ENCODE measurements at regions not wholly inside any gene's neighbourhood (a gene's known extent, or its start where the extent isn't known, plus 50 kb on each side); places are given as distances from the start of the nearest gene placed in this dataset.
"Not testable (repeated sequence)": the region's sequence is repeated elsewhere in the genome, so short reads cannot be mapped to it uniquely, and the experiment has no call there.

GRCh38 chr5:166724284-166724683 lies 1567.2 kb upstream of the WWC1 start:
- DNase-seq (ENCODE audit: insufficient read length, low spot score, missing footprints) = no peak
- Histone ChIP-seq H3K36me3 (ENCODE audit: insufficient read depth, low read length) (no peaks in the 10 kb centered on the region), H3K27ac (ENCODE audit: low read depth, low read length) (no peak overlapping the region), H3K4me2 (ENCODE audit: insufficient read depth, low read length) (no peak overlapping the region), H3K4me1 (ENCODE audit: insufficient read depth, low read length) (no peaks in the 10 kb centered on the region), H2AFZ (ENCODE audit: low read length) (no peak overlapping the region), H3K27me3 (ENCODE audit: insufficient read depth, low read length) (no peaks in the 10 kb centered on the region), H3K9me3 (ENCODE audit: low read depth, low read length) (no peaks in the 10 kb centered on the region), H3K79me2 (ENCODE audit: insufficient read depth, low read length) (no peaks in the 10 kb centered on the region), H3K4me3 (ENCODE audit: insufficient read depth, low read length) (no peak overlapping the region), H4K20me1 (ENCODE audit: insufficient read depth, low read length) (no peaks in the 10 kb centered on the region)
- no peak for TF ChIP-seq CTCF (IDR thresholded peaks at IDR 0.05; ENCODE audit: extremely low read depth, low read depth, low read length)

- H3K4me3 ChIP-seq (ENCODE audit: insufficient read depth, low read length) = no peak overlapping the region
- no peak overlapping the region for H2AFZ ChIP-seq (ENCODE audit: low read length)
- no peaks in the 10 kb centered on the region for H4K20me1 ChIP-seq (ENCODE audit: insufficient read depth, low read length)
- no peaks in the 10 kb centered on the region for H3K79me2 ChIP-seq (ENCODE audit: insufficient read depth, low read length)
- no peak for TF ChIP-seq CTCF (IDR thresholded peaks at IDR 0.05; ENCODE audit: extremely low read depth, low read depth, low read length)
- H3K27ac ChIP-seq (ENCODE audit: low read depth, low read length) = no peak overlapping the region
- DNase-seq (ENCODE audit: insufficient read length, low spot score, missing footprints) = peak; percentile 25
- H3K9me3 ChIP-seq (ENCODE audit: low read depth, low read length) = no peaks in the 10 kb centered on the region
- no peak overlapping the region for H3K4me2 ChIP-seq (ENCODE audit: insufficient read depth, low read length)
- no peaks in the 10 kb centered on the region for H3K36me3 ChIP-seq (ENCODE audit: insufficient read depth, low read length)
- H3K4me1 ChIP-seq (ENCODE audit: insufficient read depth, low read length) = no peaks in the 10 kb centered on the region
- no peaks in the 10 kb centered on the region for H3K27me3 ChIP-seq (ENCODE audit: insufficient read depth, low read length)
Observed at GRCh38 chr5:166725593-166725992, 1565.9 kb upstream of the WWC1 start.

- Histone ChIP-seq H3K27me3 (ENCODE audit: insufficient read depth, low read length) (no peaks in the 10 kb centered on the region), H3K4me3 (ENCODE audit: insufficient read depth, low read length) (no peak overlapping the region), H3K9me3 (ENCODE audit: low read depth, low read length) (no peaks in the 10 kb centered on the region), H3K27ac (ENCODE audit: low read depth, low read length) (no peak overlapping the region), H3K79me2 (ENCODE audit: insufficient read depth, low read length) (no peaks in the 10 kb centered on the region), H3K4me1 (ENCODE audit: insufficient read depth, low read length) (no peaks in the 10 kb centered on the region), H3K36me3 (ENCODE audit: insufficient read depth, low read length) (no peaks in the 10 kb centered on the region), H2AFZ (ENCODE audit: low read length) (no peak overlapping the region), H3K4me2 (ENCODE audit: insufficient read depth, low read length) (no peak overlapping the region), H4K20me1 (ENCODE audit: insufficient read depth, low read length) (no peaks in the 10 kb centered on the region)
- no peak for TF ChIP-seq CTCF (IDR thresholded peaks at IDR 0.05; ENCODE audit: extremely low read depth, low read depth, low read length)
- no peak for DNase-seq (ENCODE audit: insufficient read length, low spot score, missing footprints)
Observed at GRCh38 chr5:166726406-166726805, 1565.0 kb upstream of the WWC1 start.

DNA sequence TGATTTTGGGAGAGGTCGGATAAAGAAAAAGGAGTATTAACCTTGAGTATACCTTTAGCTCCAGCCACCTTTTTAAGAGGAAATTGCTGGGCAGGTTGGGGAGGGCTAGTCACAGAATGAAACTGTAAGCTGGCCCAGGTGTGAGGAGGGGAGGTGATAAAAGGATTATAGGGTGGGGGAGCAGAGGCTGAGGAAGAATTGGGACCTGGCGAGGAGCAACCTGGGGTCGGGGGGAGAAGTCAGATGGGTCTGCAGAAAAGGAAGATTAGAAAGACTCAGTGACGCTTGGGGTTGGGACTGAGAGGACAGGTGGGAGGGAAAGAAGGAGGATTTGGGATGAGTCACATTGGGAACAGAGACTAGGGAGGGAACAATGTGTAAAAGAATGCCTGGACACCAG lies 1548.5 kb upstream of the WWC1 start:
- H4K20me1 ChIP-seq (ENCODE audit: insufficient read depth, low read length); H3K27ac ChIP-seq (ENCODE audit: low read depth, low read length); DNase-seq (ENCODE audit: insufficient read length, low spot score, missing footprints); H3K36me3 ChIP-seq (ENCODE audit: insufficient read depth, low read length); H3K9me3 ChIP-seq (ENCODE audit: low read depth, low read length); H2AFZ ChIP-seq (ENCODE audit: low read length); H3K79me2 ChIP-seq (ENCODE audit: insufficient read depth, low read length); H3K27me3 ChIP-seq (ENCODE audit: insufficient read depth, low read length); H3K4me2 ChIP-seq (ENCODE audit: insufficient read depth, low read length); H3K4me1 ChIP-seq (ENCODE audit: insufficient read depth, low read length); H3K4me3 ChIP-seq (ENCODE audit: insufficient read depth, low read length): not testable (repeated sequence)

DNA sequence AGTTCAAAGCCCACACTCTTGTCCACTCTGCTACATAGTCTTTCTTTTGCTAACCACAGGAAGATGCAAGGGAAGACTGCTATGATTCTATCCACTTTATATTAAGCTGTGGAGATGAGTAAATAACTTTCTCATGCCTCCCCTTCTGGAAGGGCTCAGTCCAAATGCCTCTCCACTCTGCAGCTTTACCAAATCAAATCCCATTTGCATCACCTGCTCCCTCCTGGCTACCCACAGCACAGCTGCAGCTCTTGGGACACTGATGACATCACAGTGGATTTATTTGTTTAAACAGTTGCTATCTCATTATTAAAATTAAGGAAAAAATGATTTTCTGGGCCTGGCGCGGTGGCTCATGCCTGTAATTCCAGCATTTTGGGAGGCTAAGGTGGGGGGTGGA lies 1544.9 kb upstream of the WWC1 start:
- no peaks in the 10 kb centered on the region for H4K20me1 ChIP-seq (ENCODE audit: insufficient read depth, low read length)
- no peak overlapping the region for H2AFZ ChIP-seq (ENCODE audit: low read length)
- no peak for DNase-seq (ENCODE audit: insufficient read length, low spot score, missing footprints)
- H3K4me3 ChIP-seq (ENCODE audit: insufficient read depth, low read length) = no peak overlapping the region
- TF ChIP-seq CTCF (IDR thresholded peaks at IDR 0.05; ENCODE audit: extremely low read depth, low read depth, low read length) = no peak
- H3K9me3 ChIP-seq (ENCODE audit: low read depth, low read length) = no peaks in the 10 kb centered on the region
- no peaks in the 10 kb centered on the region for H3K79me2 ChIP-seq (ENCODE audit: insufficient read depth, low read length)
- no peak overlapping the region for H3K4me2 ChIP-seq (ENCODE audit: insufficient read depth, low read length)
- no peaks in the 10 kb centered on the region for H3K4me1 ChIP-seq (ENCODE audit: insufficient read depth, low read length)
- no peak overlapping the region for H3K27ac ChIP-seq (ENCODE audit: low read depth, low read length)
- H3K27me3 ChIP-seq (ENCODE audit: insufficient read depth, low read length) = no peaks in the 10 kb centered on the region
- no peaks in the 10 kb centered on the region for H3K36me3 ChIP-seq (ENCODE audit: insufficient read depth, low read length)
